HG03565 (cell line): ENCODE measurements at regions not wholly inside any gene's neighbourhood (a gene's known extent, or its start where the extent isn't known, plus 50 kb on each side); places are given as distances from the start of the nearest gene placed in this dataset.

Experiments
- ATAC-seq: cut with Tn5 transposase; IDR thresholded peaks from one replicate; pipeline ENCODE4 v1.9.1; 2021; ENCODE audit warnings: mild to moderate bottlenecking, moderate library complexity; ENCODE audit not compliant: unreplicated experiment

DNA sequence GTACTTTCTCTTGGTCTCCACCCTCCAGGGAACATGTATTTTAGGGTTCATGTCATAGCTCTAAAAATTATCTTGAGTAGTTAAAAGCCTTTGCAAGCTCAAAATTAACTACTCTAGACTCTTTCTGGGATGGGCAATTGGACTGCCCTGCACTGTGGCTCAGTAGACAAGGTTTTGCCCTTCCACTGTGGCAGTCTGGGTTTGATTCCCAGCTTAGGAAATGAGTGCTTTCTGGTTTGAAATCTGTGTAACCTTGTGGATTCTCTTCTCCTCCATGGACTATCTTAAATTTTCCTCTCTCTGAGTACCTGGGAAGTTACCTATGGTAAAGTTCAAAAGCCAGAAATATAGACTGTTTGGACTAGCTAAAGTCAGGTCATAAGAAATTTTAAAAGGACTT is 94.6 kb upstream of the UST start:
- ATAC-seq = no peak

DNA sequence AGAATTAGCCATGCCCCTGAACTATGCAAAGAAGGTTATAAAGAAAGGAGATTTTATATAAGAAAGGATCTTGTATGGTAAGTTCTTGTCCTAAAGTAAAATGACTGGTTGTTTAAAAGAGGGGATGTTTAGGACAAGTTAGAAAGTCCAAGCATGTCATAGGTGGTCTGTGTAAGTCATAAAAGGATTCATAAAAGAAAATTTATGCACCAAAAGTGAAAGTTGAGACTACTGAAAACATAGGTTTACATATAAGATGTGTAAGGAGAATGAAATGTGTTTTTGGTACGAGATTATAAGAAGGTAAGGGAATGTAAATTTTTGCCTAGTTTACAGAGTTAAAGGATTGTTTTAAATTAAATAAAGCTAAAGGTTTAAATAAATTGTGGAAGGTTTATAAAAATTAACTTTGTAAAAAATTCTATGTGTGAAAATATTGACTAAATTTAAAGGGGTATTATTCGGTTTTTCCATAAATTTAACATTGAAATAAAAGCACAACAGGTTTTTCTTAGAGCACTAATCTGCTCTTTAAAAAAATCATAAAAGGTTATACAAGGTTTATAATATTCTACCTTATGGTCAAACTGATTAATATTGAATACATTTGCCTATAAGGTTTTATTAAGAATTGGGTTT is 93.6 kb upstream of the UST start:
- ATAC-seq = no peak

DNA sequence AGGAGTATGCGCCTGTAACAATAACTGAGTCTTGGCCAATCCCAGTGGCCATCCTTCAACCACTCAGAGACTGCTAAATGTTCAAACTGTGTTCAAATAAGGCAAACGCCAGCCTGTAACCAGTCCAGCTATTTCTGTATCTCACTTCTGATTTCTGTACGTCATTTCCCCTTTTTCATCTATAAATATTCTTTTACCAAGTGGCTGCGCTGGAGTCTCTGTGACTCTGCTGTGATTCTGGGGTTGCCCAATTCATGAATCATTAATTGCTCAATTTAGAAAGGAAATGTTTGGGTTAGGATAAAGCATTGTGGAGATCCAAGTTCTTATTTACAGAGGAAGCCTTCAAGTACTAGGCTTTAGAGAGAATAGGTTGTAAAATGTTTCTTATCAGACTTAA is 89.8 kb upstream of the UST start:
- no peak for ATAC-seq

DNA sequence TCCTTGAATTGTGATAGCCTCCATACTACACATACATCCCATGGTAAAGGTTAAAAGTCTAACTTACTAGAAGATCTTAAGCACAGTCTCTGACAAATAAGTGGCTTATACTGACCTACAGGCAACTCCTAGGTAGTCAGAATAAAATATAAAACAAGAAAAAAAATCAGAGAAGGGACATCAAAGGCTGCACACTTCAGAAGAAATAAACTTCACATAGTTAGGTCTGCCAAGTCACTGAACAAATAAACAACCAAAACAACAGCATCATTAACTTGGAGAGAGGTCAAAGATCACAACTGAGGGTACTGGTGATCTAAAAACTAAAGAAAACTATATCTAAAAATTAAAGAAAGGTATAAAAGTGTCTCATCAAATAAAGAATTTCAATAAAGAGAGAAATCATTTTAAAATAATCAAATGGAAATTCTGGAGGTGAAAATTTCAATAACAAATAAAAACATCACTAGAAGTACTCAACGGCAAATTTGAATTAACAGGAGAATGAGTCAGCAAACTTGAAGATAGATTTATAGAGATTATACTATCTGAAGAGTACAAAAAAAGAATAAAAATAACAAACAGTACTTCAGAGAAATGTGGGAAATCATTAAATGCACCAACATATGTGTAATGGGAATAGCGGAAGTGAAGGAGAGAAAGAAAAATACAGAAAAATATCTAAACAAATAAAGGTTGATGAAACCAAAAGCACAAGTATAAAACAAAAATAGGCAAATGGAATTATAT is 88.0 kb upstream of the UST start:
- no peak for ATAC-seq

DNA sequence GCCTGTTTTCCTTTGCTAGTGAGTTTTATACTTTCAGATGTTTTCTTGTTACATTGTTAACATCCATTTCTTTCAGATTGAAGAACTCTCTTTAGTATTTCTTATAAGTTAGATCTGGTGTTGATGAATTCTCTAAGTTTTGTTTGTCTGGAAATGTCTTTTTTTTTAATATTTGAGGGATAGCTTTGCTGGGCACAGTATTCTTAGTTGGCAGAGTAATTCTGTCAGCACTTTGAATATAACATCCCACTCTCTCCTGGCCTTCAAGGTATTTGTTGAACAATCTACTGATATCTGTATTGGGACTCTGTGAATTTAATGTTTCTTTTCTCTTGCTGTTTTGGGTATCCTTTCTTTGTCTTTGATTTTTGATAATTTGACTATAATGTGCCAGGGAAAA is 79.4 kb upstream of the UST start:
- no peak for ATAC-seq

DNA sequence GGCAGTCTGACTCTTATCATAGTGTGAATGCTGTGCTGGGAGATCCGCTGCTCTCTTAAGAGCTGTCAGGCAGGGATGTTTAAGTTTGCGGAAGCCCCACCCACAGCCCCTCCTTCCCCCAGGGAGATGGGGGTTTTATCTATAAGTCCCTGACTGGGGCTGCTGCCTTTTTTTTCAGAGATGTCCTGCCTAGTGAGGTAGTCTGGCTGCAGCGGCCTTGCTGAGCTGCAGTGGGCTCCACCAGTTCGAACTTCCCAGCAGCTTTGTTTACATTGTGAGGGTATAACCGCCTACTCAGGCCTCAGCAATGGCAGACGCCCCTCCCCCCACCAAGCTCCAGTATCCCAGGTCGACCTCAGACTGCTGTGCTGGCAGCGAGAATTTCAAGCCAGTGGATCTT is 75.7 kb upstream of the UST start:
- ATAC-seq = no peak

DNA sequence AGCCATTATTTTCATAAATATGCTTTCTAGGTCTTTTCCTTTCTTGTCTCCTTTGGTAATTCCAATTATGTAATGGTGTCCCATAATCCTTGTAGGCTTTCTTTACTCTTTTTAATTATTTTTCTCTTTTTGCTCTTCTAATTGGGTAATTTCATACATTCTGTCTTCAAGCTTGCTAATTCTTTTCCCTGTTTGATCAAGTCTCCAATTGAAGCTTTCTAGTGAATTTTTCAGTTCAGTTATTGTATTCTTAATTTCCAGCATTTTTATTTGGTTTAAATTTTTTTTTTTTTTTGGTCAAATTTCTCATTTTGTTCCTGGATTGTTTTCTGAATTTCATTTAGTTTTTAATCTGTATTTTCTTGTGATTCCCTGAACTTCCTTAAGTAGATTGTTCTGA is 74.9 kb upstream of the UST start:
- no peak for ATAC-seq

DNA sequence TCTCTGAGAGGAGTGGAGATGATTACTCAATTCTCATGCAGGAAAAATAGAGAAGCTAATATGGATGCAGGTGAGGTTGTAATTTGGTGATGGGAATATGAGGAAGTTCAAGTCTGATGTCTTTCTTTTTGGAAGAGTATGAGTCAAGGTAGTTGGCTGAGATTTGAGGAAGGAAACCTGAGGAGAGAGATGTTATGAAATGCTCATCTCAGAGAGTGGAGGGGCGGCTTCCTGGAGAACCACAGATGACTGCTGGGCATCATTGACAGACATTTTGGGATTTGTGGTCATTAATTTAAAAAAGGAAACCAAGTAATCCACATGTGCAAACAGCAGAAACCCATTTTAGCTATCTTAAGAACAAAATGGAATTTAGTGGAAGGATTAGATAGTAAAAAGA is 72.5 kb upstream of the UST start:
- ATAC-seq = no peak

DNA sequence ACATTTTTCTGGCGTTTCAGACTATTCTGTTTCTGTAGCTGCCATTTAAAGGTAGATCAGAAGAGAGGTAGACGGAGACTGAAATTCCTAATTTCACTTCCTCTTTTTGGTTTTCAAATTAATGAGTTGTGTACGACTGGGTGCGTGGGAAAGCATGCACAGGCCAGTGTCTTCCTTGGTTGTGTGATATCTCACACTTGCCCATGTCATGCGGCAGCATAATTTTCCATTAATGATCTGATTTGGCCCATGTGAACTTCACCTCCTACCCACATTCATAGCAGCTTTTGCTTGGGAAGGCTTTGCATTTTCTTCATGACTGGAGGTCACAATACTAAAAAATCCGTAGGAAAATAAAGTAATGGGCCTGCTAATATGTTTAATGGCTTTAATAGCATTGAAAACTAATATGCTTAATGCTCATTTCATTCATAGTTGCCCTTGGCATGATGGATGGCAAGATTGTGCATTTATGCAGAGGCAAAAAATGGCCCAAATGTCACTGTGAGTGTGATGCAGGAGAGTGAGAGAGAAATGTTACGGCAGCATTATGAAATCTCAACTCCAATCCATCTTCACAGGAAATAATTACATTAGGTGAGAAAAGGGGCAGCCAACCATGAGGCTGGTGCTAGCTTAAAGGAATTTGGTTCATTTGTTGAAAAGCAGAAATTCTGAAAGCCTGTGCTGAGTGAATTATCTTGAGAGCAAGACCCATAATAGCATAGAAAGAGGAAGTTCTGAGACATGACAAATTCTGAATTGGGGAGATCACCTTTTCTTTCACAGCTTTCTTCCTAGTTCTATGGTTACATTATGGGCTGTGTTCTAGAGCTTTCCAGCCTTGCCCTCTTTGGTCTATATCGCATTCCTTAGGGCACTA is 69.0 kb upstream of the UST start:
- ATAC-seq = peak; percentile 86

DNA sequence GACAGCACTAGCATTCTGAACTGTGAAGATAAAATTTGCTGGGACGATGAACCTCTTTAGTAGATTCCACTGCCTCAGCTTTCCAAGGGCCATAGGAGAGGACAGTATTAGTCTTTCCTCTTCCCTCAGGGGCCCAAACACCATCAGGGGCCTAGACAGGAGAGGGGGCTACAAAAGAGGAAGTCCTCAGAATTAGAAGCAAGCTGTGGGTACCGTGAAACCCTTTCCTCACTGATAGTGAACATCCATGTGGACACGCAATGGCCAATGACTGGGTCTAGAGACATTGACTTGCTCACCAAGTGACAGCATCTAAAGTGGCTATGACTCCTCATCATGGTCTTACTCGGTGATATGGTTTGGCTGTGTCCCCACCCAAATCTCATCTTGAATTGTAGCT is 68.1 kb upstream of the UST start:
- ATAC-seq = no peak

DNA sequence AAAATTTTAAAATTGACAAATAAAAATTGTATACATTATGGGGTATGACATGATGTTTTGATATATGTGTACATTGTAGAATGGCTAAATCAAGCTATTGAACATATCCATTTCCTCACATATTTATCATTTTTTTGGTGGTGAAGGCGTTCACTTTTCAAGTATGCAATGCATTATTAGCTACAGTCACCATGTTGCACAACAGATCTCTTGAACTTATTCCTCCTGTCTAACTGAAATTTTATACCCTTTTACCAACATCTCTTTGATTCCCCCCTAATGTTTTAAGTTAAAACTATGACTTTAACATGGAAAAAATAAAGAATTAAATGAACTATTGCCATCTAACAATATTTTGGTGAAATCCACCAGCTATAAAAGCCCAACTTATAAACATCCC is 65.2 kb upstream of the UST start:
- ATAC-seq = no peak

DNA sequence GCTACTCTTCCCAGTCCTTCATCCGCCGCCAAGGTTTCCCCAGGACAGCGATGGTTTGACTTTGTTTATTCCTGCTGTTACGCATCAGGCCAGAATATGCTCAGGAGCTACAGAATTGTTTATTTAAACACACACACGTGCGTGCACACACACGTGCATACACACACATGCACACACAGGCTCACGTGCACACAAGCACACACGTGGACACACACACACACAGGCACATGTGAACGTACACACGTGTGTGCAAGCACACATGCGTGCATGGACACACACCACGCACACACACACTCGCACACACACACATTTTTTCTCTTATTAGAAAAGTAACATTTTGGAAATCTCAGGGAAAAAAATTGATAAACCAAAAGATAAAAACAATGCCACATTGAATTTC is 64.6 kb upstream of the UST start:
- ATAC-seq = no peak

DNA sequence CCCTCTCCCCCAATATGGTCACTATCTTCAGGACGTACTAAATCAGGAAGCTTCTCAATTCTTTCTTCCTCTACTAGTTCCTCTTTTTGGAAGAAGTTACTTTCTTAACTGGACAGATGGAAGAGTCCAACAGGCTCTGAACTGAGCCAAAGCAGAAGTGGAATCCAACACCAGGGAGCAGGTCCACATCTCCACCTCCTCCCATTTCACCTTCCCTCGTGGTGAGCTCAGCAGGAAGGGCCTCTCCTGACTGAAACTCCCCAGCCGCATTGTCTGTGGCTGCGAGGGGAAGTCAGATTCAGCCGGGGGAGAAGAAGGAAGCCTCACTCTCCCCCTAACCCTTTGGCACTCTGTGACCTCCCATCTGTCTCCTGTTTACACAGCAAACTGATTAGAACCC is 63.8 kb upstream of the UST start:
- no peak for ATAC-seq

DNA sequence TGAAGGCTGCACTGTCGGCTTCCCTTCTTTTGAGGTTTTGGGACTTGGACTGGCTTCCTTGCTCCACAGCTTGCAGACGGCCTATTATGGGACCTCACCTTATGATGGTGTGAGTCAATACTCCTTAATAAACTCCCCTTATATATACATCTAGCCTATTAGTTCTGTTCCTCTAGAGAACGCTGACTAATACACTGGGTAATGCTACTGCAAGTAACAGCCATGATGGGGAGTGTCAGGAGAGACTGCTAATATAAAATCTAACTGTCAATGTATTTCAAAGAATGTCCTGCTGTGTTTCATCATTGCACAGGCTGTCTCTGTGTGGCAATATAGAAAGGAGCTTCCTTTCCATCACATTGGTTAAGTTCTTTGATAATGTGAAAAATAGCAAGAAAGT is 57.7 kb upstream of the UST start:
- no peak for ATAC-seq

DNA sequence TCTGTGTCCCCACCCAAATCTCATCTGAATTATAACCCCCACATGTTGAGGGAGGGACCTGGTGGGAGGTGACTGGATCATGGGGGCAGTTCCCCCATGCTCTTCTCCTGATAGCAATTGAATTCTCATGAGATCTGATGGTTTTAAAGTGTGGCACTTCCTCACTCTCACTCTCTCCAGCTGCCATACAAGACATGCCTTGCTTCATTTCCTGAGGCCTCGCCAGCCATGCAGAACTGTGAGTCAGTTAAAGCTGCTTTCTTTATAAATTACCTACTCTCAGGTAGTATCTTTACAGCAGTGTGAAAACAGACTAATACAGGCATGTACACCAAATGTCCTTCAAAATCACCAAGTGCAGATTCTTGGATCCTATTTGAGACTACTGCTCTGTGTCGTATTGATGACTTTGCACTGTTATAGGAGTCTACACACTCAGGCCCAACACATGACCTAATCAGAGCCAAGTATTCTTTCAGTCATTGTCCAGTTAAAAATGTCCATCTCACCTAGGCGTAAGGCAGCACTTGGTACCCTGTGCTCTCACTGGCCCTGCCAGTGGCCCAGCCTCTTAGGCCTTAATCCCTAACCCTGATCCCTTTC is 52.8 kb upstream of the UST start:
- peak; percentile 82 for ATAC-seq
